HG03064 (cell line): ENCODE measurements at regions not wholly inside any gene's neighbourhood (a gene's known extent, or its start where the extent isn't known, plus 50 kb on each side); places are given as distances from the start of the nearest gene placed in this dataset.

Experiments used
- ATAC-seq: cut with Tn5 transposase; IDR thresholded peaks from one replicate; pipeline ENCODE4 v1.9.1; 2021; ENCODE audit warnings: low read depth; ENCODE audit not compliant: unreplicated experiment

DNA sequence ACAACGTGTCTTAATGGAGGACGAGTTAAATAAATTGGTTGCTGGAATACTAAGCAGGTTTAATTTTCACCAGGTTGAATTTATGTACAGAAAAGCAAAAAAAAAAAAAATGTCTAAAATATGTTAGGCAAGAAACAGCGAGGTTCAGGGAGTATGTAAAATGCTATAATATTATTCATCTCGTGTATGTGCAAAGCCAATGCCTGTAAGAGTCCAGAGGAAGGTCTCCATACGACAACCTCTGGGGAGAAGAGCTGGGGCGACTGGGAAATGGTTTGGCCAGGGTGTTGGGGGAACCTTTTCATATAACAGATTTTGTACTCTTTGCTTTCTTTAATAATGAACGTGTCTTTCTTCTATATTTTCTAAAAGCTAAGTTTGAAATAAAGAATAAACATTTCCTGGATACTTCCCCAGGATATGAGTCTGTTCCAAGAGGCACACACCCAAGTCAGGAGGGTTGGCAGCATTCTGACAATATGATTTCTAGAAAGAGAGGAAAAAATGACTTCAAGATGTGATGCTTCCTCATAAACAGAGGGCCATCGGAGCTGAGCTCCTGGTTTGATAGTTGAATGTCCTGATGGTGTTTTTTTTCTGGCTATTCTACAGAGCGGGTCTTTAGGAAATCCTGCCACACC, 208.6 kb upstream of the MGMT start:
- ATAC-seq = no peak

GRCh38 chr10:129259128-129259815, 207.8 kb upstream of the MGMT start:
- ATAC-seq = no peak

DNA sequence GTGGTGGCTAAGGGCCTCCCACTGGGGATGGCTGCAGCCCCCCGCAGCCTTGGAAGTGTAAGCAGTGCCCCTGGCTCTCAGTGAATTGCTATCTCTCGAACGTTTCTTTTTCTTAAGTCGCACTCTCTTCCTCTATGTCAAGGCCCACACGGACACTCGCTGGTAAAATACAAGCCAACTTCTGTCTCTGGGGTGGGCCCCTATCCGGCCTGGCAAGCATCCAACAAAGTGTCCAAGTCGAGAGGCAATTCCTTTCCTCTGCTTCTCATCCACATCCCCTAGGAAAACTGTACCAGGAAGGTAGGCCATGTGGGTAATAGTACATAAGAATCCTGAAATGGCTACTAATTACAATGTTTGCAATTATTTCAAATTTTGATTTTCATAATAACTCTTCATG, 194.9 kb upstream of the MGMT start:
- ATAC-seq = no peak

DNA sequence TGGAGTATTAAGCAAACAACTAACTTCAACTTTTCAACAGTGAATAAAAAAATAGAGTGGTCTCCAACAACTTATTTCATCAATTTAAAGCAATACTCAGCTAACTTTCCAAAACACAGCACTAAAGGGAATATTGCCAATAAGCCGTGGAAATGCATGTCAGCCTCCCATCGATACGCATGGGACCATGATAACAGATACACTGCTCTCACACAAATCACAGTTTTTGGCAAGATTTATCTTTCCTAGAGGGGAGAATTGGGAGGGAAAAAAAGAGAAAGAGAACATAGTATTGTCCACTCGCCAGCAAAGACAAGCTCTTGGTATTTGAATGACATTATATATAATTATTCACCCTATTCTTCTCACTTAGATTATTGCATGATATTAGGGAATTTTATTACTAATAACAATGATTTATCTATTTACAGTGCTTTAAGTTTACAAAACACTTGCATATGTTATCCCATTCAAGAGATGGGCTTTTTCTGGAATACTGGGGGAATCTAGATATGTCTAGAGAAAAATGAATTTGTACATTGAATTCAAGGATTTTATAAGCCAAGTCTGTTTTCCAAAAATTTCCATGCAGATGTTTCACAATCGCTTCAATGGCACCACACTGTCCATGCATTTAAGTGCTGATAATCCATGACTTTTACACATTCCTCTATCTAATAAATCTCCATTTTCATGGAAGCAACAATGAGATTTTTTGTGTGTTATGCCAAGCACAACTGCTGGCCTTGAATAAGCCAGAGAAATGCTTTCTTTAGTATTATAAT, 194.0 kb upstream of the MGMT start:
- ATAC-seq = no peak

DNA sequence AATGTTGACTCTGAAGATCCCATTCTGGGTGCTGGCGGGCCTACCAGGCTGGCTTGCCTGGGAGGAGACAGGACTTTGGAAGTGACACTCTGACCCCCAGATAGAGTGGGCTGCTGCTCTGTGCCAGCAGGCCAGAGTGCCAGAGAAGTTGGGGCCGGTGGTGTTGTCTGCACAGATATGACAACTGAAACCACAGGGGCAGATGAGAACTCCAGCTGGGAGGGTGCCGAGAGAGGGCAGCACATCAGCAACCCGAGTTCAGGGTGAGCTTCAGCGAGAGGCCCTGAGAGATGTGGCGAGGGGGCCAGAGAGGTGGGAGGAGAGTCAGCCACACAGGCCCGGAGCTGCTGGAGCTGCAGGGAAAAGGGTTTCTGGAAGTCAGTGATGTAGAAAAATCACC, 193.2 kb upstream of the MGMT start:
- ATAC-seq = no peak

- ATAC-seq = no peak
These were observed 192.1 kb upstream of the MGMT start for GRCh38 chr10:129274748-129275474.

GRCh38 chr10:129275886-129276285, 191.2 kb upstream of the MGMT start:
- ATAC-seq = no peak

- ATAC-seq = no peak
These were observed 190.0 kb upstream of the MGMT start for GRCh38 chr10:129277084-129277483.

DNA sequence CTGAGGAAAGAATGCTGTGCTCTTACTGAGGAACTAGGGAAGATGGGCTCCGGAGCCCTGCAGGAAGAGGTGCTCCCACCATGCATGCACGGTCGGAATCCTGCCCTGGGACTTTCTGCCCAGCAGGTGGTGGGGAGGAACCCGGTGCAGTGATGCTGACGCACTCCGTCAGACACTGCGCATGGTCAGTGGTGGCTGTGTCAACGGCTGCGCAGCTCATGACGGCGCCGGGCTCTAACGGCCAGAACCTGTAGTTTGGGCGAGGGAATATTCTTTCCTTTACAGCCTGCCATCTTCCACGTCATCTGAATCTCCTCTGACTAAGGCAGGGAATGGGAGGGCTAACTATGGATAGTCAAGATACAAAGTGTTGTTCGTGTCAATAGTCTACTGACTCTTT, 189.2 kb upstream of the MGMT start:
- no peak for ATAC-seq

GRCh38 chr10:129278686-129279085, 188.4 kb upstream of the MGMT start:
- ATAC-seq = no peak

- no peak for ATAC-seq
These were observed 187.4 kb upstream of the MGMT start for GRCh38 chr10:129279446-129280154.

- ATAC-seq = no peak
These were observed 186.9 kb upstream of the MGMT start for GRCh38 chr10:129280155-129280502.

DNA sequence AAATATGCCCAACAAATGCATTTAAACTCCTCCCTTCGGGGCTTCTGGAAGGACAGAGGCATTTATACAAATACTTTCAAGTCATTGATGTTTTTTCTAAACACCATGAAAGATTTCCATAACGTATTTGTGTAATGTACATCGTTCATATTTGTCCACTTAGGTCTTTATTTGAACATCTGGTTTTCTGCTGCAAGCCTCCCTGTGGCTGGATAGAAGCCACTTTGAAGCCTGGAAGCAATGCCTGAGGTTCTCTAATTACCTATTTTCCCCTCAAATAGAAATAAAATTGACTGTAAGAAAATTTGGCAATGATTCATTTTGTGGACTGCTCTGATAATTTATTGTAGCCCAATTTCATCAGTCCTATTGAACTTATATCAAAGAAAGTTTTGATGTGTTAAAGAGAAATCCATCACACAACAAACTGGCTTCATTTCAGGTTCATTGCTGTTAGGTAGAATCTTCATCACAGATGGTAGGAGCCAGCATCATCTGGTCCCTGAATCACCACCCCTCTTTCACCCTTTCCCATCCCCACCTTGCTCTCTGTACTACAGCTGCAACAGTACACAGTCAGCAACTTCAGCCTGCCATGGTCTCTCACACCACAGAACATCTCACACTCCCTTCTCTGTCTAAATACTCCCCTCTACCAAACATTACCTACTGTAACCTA, 186.0 kb upstream of the MGMT start:
- no peak for ATAC-seq

- no peak for ATAC-seq
These were observed 181.6 kb upstream of the MGMT start for GRCh38 chr10:129285459-129285858.

DNA sequence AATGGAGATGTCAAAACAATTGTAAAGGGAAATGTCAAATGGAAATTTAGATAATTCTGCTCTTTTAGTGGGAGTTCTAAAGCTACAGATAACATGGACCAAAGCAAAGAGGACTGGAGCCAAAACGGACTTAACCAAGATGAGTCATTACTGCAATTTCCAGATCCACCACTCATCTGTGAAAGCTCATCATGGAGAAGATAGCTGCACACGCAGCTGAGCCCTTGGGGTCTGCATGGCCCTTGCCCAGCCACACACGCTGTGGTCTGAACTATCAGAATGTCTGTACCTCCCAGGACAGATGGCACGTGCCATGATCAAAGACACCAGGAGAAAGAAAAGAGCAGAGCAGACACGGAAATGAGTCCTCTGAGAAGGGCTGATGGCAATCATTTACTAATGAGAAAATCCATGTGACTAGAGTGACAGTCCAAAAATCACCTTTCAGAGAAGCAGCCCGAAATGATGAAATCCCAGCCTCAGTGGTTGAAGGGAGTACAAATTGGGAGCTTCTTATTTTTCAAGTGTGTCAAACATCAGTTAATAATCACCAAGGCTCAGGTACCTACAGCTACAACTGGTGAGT, 177.9 kb upstream of the MGMT start:
- no peak for ATAC-seq

GRCh38 chr10:129293991-129294700, 172.9 kb upstream of the MGMT start:
- ATAC-seq = no peak

- no peak for ATAC-seq
These were observed 172.1 kb upstream of the MGMT start for GRCh38 chr10:129294944-129295343.

DNA sequence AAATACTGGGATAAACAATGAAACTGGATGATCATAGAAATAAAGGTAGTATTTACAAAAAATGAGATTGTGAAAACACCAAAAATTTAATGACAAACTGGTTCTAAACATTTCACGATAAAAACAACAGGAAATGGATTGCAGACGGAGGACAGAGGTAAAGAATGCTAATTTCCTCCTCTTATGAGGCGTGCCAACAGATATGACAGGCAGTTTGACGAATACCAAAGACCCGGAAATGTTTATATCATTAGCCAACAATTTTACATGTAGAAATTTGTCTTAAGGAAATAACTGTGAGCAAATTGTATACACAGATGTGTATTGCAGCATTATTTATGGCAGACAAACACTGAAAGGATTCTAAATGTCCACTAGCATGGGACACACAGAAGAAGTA, 162.0 kb upstream of the MGMT start:
- ATAC-seq = no peak

GRCh38 chr10:129307141-129307540, 159.9 kb upstream of the MGMT start:
- no peak for ATAC-seq
